ENCODE measurements at regions not wholly inside any gene's neighbourhood (a gene's known extent, or its start where the extent isn't known, plus 50 kb on each side); places are given as distances from the start of the nearest gene placed in this dataset.

DNA sequence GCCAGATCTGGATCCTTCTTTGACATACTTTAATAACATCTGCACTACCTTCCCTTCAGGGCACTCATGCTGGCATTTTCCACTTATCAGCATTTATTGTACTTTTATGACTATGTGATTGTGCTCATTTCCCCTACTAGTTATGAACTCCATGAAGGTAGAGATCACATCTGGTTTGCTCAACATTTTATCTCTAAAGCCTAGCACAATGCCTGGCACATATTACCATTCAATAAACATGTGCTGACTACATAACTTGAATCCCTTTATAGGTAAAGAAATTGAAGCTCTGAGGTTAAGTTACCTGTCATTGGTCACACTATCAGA, 221.2 kb downstream of the HHIPL2 start:
- no peak for TF ChIP-seq SMAD3 (CRISPR knock-in tag; IDR thresholded peaks at IDR 0.05; ENCODE audit: borderline replicate concordance)
- no peak for TF ChIP-seq CREM (CRISPR knock-in tag; IDR thresholded peaks at IDR 0.05)
- TF ChIP-seq, protein P1, sequence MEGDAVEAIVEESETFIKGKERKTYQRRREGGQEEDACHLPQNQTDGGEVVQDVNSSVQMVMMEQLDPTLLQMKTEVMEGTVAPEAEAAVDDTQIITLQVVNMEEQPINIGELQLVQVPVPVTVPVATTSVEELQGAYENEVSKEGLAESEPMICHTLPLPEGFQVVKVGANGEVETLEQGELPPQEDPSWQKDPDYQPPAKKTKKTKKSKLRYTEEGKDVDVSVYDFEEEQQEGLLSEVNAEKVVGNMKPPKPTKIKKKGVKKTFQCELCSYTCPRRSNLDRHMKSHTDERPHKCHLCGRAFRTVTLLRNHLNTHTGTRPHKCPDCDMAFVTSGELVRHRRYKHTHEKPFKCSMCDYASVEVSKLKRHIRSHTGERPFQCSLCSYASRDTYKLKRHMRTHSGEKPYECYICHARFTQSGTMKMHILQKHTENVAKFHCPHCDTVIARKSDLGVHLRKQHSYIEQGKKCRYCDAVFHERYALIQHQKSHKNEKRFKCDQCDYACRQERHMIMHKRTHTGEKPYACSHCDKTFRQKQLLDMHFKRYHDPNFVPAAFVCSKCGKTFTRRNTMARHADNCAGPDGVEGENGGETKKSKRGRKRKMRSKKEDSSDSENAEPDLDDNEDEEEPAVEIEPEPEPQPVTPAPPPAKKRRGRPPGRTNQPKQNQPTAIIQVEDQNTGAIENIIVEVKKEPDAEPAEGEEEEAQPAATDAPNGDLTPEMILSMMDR (IDR thresholded peaks at IDR 0.05), result no peak
- no peak for TF ChIP-seq TEAD4 (CRISPR knock-in tag; IDR thresholded peaks at IDR 0.05)
- no peak for TF ChIP-seq MYBL2 (CRISPR knock-in tag; IDR thresholded peaks at IDR 0.05)
- TF ChIP-seq, protein P2, sequence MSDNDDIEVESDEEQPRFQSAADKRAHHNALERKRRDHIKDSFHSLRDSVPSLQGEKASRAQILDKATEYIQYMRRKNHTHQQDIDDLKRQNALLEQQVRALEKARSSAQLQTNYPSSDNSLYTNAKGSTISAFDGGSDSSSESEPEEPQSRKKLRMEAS (CRISPR knock-in tag; IDR thresholded peaks at IDR 0.05), result no peak
- no peak for TF ChIP-seq FOXP1 (CRISPR knock-in tag; IDR thresholded peaks at IDR 0.05; ENCODE audit: borderline replicate concordance)
- no peak for TF ChIP-seq ETV6 (CRISPR knock-in tag; IDR thresholded peaks at IDR 0.05)
- TF ChIP-seq, protein P3, sequence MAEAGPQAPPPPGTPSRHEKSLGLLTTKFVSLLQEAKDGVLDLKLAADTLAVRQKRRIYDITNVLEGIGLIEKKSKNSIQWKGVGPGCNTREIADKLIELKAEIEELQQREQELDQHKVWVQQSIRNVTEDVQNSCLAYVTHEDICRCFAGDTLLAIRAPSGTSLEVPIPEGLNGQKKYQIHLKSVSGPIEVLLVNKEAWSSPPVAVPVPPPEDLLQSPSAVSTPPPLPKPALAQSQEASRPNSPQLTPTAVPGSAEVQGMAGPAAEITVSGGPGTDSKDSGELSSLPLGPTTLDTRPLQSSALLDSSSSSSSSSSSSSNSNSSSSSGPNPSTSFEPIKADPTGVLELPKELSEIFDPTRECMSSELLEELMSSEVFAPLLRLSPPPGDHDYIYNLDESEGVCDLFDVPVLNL (CRISPR knock-in tag; IDR thresholded peaks at IDR 0.05; ENCODE audit: borderline replicate concordance, low read depth), result no peak
- no peak for TF ChIP-seq RELA (CRISPR knock-in tag; IDR thresholded peaks at IDR 0.05; ENCODE audit: borderline replicate concordance)

All from WTC11 (cell line).